ENCODE measurements at regions not wholly inside any gene's neighbourhood (a gene's known extent, or its start where the extent isn't known, plus 50 kb on each side); places are given as distances from the start of the nearest gene placed in this dataset.

GRCh38 chr20:57877995-57878394, 168.2 kb upstream of the PMEPA1 start:
- TF ChIP-seq POLR2A (IDR thresholded peaks at IDR 0.05) (no peak), CTCF (IDR thresholded peaks at IDR 0.05) (no peak)

Data from esophagus squamous epithelium (tissue), 4 donors.